Suppressor macrophage treated with lipopolysaccharide for 1 hour (primary cell): ENCODE measurements at regions not wholly inside any gene's neighbourhood (a gene's known extent, or its start where the extent isn't known, plus 50 kb on each side); places are given as distances from the start of the nearest gene placed in this dataset.

Source experiments
- DNase-seq, 3 donors: peaks; one replicate each; pipeline ENCODE4 v3.0.0-alpha.2; 2020 to 2022

DNA sequence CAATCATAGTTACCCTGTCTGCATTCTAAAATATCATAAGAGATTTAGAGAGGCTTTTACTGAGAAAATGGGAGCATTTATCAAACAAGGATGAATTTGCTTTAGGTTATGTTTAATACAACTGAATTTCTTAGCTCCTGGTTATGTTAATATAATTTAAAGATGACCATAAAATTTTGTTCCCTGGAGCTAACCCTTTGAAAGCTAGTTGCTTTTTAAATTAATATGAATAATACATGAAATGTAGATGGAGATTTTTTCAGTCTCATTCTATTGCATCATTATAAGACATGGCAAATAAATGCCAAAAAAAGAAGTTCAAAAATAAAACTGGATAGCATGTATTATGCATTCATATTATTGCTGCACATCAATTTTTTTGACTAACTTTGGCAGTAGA lies 344.1 kb upstream of the NXPH2 start:
- DNase-seq = no peak

GRCh38 chr2:139123795-139124194 lies 343.6 kb upstream of the NXPH2 start:
- DNase-seq = no peak

GRCh38 chr2:139122711-139123158 lies 342.5 kb upstream of the NXPH2 start:
- no peak for DNase-seq

GRCh38 chr2:139099721-139100120 lies 319.5 kb upstream of the NXPH2 start:
- DNase-seq = no peak

- no peak for DNase-seq
Observed at GRCh38 chr2:139098961-139099360, 318.8 kb upstream of the NXPH2 start.

GRCh38 chr2:139083121-139083520 lies 302.9 kb upstream of the NXPH2 start:
- DNase-seq = no peak

DNA sequence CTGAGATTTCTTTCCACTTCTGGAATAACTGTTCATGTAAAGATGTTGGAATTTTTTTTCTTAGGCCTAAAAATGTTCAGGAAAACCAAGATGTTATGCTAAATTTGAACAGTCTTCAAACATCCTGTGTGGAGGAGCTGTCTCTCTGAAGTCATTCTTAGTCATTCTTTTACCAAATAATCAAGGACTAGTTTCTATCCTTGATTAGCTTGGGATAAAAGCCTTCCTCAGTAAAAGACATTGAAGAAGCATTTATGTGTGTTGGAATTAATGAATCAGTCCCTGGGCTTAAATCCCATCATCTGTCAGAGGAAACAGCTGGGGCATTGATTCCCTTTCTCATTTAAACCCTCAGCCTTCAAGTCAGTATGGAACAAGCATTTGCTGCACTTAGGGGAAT lies 300.1 kb upstream of the NXPH2 start:
- DNase-seq = no peak

GRCh38 chr2:139079311-139079710 lies 299.1 kb upstream of the NXPH2 start:
- DNase-seq = no peak

- no peak for DNase-seq
Observed at GRCh38 chr2:139078376-139078775, 298.2 kb upstream of the NXPH2 start.

- DNase-seq = no peak
Observed at GRCh38 chr2:139077099-139077737, 297.0 kb upstream of the NXPH2 start.

GRCh38 chr2:139067874-139068273 lies 287.7 kb upstream of the NXPH2 start:
- no peak for DNase-seq

- no peak for DNase-seq
Observed at GRCh38 chr2:139067072-139067471, 286.9 kb upstream of the NXPH2 start.

DNA sequence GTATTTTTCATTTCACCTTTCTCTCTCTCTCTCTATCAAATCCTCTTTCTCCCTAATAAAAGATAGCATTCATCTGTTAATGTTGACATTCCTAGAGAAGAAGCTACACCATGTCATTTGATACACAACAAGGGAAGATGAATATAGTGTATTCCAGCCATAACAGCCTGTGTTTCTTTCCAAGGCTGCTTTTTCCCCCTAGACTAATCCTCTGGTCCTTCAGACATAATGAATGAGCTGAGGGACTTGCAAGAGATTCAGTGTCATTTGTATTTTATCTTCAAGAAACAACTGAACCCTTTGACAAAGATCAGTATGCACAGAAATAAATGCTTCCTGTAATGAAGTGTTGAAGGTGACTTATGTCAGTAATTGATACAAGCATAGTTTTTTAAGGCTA lies 284.0 kb upstream of the NXPH2 start:
- no peak for DNase-seq

- DNase-seq = no peak
Observed at GRCh38 chr2:139059617-139060016, 279.4 kb upstream of the NXPH2 start.

DNA sequence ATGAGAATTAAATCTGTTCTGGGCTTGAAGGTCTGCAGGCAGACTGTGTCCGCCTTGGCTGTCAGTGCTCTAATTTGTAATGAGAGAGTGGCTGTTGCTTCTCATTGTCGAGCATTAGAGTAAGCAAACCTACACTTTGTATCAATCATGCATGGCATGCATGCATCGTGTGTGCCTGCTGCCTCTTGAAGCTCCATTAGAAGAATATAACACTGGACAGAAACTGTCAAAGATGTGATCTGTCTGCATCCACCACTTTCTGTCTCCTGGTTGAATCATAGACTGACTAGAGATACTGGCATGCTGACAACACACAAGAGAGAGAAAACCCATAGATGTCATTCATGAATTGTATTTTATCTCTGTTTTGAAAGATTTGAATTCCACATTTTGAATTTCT lies 275.0 kb upstream of the NXPH2 start:
- no peak for DNase-seq

DNA sequence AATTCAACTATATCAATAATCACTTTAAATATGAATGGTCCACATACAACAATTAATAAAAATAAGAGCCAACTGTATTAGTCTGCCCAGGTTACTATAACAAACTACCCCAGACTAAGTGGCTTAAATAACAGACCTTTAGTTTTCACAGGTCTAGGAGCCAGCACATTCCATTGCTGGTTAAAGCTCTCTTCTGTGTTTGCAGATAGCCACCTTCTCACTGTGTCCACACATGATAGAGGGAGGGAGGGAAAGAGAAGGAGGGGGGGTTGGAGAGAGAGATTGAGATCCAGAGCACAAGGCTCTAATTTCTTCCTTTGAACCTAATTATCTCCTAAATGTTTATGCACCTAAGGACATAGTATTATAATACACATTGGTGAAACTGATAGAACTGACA lies 267.8 kb upstream of the NXPH2 start:
- DNase-seq = no peak

DNA sequence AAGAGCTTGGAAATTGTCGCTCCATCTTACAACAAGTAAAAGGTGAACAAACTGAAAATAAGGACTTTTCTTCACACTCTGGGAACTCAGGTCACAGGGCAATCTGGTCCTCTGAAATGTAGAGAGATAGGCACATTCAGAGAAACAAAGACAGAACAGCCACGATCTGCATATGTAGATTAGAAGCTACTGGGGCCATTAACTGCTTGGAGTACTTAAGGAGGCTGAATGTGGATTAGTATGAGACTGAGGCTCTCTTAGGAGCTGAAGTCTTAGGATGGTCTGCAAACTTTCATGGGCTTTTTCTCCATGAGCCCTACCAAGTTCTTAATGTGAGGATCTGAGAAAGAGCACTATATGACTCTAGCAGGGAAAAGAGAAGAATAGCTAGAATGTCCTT lies 265.3 kb upstream of the NXPH2 start:
- no peak for DNase-seq

DNA sequence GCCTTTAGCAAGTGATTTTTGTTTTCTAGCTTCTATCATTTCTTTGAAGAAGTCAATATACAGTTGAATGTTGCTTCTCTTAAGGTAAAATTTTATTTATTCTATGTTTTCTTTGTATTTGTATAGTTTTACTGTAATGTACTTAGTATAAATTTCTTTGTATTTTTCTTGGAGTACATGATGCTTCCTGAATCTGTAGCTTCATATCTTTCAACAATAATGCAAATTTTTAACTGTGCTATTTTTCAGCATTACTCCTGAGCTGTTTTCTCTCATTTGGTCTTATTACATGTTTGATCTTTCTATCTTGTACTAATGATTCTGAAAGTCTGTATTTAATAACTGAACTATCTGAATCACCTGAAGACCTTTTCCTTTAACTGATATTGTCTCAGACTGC lies 253.9 kb upstream of the NXPH2 start:
- no peak for DNase-seq

- DNase-seq = no peak
Observed at GRCh38 chr2:139033300-139033699, 253.1 kb upstream of the NXPH2 start.

DNA sequence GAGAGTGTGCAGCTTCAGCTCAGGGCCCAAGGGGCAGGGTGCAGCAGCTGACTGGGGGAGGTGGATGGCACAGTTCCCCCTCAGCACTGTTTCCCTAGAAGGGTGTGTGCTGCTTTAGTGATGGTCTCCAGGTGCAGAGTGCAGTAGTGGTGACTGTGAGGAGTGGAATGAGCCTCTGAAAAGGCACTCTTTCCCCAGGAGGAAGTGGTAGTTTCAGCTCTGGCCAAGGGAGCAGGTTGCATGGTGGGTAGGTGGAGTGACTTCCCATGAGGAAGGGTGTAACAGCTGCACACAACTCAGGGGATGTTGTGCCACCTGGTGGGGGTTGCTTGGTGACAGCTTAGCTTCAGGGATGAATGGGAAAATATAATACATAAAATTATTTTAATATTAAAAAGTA lies 251.5 kb upstream of the NXPH2 start:
- no peak for DNase-seq

- DNase-seq = no peak
Observed at GRCh38 chr2:139020287-139020686, 240.1 kb upstream of the NXPH2 start.

- no peak for DNase-seq
Observed at GRCh38 chr2:139018252-139018651, 238.1 kb upstream of the NXPH2 start.

GRCh38 chr2:139007130-139007529 lies 226.9 kb upstream of the NXPH2 start:
- no peak for DNase-seq

DNA sequence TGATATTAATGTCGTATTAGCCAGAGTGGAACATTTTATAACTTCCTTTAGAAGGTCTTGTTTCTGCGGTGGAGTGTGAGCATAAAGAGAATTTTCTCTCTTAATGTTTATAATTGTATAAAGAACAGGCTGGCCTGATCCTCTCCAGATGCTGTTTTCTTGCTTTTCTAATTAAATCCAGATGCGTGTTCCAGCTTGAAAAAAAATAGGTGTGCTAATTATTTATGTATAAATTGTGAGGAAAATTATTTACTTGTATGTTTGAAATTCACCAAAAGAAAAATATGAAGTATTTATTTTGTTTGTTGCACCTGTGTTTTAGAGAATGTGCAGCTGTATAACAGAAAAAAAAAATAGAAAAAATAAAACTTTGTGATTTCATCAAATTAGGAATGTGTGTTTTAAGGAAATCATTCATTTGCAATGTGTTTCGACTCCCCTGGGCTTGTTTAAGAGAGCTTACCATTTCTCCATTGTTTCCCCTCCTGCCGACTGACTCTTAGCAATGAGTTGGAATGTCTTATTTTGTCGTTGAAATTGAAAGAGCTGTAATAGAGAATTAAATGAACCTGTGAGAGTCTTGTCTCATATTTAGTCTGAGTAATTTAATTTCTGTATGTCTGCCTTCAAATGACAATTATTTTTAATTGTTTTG lies 220.1 kb upstream of the NXPH2 start:
- DNase-seq = no peak
